ENCODE measurements at regions not wholly inside any gene's neighbourhood (a gene's known extent, or its start where the extent isn't known, plus 50 kb on each side); places are given as distances from the start of the nearest gene placed in this dataset.

DNA sequence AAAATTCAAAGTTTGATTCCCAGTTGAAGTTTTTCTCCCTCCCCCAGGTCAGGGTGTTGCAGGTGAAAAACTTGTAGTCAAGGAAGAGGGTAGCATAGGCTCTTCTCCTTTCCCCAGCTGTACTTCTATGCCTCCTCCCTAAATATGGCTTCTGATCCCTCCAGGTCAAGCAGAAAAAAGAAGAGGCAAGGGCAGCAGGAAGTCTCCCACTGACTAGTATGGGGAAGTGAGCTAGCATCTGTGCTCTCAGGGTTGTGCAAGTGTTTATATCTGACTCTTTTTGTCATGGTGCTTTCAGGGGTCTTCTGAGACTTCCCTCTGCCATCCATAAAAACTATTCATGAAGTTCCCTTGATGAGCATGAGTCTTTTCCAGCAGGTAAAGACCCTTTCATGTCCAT lies 76.0 kb downstream of the ATPSCKMT start:
- DNase-seq (ENCODE audit: low spot score): peak; percentile 25

GRCh38 chr5:10172247-10172646 lies 77.4 kb downstream of the ATPSCKMT start:
- peak; percentile 13 for DNase-seq (ENCODE audit: low spot score)

DNA sequence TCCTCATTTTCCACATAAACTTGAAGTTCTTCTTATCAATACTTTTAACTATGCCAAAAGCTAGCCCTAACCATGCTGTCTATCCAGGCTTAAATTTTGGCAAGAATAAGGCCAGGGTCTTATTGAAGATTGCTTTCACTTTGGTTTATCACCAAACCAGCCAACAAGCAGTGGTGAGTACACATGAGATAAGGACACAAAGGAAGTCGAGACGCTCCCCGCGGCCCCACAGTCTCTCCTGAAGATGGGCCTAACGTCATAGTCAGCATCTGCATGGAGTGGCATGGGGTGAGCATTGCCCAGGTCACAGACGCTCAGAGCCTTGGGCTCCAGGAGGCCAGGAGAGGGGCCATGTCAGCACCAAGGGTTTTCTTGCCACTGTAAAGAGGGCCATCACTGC lies 80.3 kb downstream of the ATPSCKMT start:
- no peak for DNase-seq (ENCODE audit: low spot score)

DNA sequence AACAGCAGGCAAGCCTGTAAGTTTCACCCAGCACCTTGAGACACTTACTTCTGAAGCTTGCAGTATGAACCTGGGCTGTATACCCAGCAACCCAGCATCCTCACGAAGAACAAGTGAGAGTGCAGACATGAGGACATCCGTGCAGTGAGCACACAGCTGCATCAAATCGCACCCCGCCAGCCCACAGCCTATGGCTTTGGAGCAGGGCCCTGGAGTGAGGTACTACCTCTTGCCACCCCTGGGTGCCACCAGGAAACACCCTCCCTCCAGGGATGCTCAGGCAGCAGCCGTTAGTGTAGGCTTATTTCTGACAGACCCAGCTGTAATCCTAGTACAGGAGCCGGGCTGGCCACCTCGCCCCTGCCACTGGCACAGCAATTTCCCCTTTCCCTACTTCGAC lies 81.4 kb downstream of the ATPSCKMT start:
- DNase-seq (ENCODE audit: low spot score): no peak

- no peak for DNase-seq (ENCODE audit: low spot score)
These were observed 81.9 kb downstream of the ATPSCKMT start for GRCh38 chr5:10167806-10168205.

GRCh38 chr5:10166392-10166791 lies 83.3 kb downstream of the ATPSCKMT start:
- DNase-seq (ENCODE audit: low spot score): no peak

GRCh38 chr5:10162468-10162867 lies 87.2 kb downstream of the ATPSCKMT start:
- DNase-seq (ENCODE audit: low spot score): no peak

DNA sequence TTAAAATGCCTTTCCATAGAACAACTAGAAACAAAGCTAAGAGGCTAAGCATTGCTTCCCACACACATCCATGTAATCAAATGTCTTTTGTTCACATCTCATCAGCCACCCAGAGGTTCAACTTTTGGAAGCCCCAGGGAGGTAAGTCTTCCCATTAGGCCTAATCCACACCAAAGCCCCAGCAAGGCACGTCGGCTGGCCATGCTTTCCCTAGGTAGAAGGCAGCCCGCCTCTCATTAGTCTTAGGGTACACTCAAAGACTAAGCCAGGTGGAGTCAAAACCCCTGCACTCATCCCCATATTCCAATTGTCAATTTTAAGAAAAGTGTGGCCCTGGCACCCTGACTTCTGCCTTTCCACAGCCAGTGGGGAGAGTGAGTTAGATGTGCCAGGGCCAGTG lies 87.9 kb downstream of the ATPSCKMT start:
- no peak for DNase-seq (ENCODE audit: low spot score)

GRCh38 chr5:10160241-10160640 lies 89.4 kb downstream of the ATPSCKMT start:
- DNase-seq (ENCODE audit: low spot score): no peak

DNA sequence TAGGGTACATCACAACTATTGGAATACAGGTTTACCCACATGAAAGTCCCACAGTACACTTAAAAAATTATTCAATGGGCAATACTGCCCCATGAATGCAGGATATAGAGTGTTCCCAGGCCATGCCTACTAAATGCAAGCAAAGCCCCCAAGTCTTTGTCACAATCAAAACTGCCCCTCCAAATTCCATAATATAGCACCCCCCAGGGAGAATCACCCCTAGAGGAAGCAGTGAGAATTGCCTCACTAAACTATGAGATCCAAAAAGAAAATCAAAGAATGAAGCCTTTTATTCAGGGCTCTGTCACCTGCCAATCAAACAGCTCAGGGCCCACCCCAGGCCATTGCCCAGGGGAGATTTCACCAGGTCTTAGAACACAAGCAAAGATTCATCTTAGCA lies 90.8 kb downstream of the ATPSCKMT start:
- no peak for DNase-seq (ENCODE audit: low spot score)

GRCh38 chr5:10157085-10157669 lies 92.5 kb downstream of the ATPSCKMT start:
- DNase-seq (ENCODE audit: low spot score): no peak

DNA sequence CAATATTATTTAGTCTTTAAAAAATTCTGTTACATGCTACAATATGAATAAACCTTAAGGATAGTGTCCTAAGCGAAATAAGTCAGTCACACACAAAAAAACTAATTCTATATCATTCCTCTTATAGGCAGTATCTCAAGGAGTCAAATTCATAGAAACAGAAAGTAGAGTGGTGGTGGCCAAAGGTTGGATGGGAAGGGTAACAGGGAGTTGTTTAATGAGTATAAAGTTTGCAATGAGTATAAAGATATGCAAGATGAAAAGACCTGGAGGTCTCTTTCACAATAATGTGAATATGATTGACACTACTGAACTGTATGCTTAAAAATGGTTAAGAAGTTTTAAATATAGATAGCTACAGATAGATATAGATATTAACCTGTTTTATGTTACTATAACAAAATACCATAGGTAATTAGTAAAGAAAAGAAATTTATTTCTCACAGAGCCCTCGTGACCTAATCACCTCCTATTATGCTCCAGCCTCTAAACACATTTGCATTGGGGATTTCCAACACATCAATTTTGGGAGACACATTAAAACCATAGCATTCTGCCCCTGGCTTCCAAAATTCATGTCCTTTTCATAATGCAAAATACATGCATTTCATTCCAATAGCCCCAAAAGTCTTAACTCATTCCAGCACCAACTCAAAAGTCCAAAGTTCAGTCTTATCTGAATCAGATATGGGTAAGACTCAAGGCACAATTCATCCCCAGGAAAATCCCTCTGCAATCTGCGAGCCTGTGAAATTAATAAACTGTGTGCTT lies 93.6 kb downstream of the ATPSCKMT start:
- DNase-seq (ENCODE audit: low spot score): no peak

DNA sequence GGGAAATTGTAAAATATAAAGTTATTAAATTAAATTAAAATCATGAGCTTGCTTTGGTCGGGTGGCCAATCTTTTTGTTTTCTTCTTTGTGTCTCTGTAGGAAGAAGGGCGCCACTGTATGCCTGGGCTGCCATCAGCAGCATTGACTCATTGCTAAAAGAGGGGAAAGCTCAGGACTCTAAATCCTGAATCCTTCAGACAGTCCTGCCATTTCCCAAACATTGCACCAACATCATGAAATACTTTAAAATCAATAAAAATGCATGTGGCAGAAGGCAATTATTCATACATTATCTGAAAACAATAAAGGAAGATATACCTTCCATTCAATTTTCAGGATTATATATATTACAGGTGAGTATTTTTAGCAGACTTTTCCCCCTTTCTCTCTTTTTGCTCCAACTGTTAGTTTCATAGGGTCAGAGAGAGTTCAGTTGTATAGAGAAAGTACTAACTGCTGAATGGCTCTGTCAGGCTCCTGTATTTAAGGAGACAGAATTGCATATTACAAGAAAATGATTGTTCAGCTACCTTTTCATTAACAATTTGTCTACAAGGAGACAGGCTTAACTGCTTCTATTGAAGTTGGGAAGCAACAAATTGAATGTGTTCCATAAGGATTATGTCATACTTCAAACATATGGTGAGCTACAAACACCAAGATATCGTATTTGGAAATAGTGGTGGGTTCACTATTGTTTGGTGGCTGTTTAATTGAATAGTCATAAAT lies 95.7 kb downstream of the ATPSCKMT start:
- no peak for DNase-seq (ENCODE audit: low spot score)

GRCh38 chr5:10153394-10153793 lies 96.3 kb downstream of the ATPSCKMT start:
- no peak for DNase-seq (ENCODE audit: low spot score)

DNA sequence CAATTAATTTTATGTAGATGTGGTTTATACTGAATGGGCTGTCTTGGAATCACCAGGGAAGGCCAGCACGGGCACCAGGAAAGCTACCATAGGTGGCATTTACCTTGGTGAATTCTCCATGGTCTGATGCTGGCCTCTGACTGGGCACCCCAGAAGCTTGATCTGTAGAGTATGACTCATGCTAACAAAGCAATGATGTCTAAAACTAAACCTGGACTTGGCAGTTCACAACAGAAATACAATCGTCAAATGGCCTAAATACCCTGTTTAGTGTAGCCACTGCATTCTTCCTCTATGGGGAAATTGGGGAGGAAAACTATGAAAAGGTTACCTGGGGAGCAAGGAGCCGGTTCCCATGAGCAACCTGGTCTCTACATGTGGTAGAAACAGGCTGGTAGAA lies 98.0 kb downstream of the ATPSCKMT start:
- no peak for DNase-seq (ENCODE audit: low spot score)

DNA sequence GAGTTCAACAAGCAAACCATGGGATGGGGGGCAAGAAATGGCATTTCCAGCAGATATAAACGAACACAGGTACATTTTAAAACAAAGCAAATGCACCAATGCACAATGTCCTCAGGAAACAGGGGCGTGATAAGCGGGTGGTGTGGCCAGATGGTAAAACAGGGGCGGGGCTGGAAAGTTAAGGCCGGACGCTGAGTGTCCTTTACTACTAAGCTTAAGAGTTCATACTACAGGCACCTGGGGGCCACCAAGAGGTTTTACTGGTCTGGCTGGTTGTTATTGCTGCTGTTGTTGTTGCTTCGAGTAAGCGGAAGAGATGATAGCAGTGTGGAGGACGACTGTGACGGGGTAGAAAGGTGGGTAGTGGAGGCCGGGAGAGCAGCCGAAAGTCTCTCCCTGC lies 99.8 kb downstream of the ATPSCKMT start:
- DNase-seq (ENCODE audit: low spot score): no peak

GRCh38 chr5:10145923-10146401 lies 103.7 kb downstream of the ATPSCKMT start:
- peak; percentile 58 for DNase-seq (ENCODE audit: low spot score)

DNA sequence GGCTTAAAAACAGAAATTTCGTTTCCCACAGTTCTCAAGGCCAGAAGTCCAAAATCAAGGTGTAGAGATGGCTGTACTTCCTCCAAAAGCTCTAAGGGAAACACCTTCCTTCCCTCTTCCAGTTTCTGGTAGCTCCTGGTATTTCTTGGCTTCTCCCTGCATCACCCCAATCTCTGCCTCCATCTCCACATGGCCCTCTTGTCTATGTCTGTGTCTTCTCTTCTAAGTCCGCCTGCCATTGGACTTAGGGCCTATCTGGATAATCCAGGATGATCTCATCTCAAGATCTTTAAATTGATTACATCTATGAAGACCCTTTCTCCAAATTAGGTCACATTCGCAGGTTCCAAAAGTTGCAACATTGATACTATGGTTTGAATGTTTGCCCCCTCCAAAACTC lies 105.6 kb downstream of the ATPSCKMT start:
- DNase-seq (ENCODE audit: low spot score): no peak

GRCh38 chr5:10140195-10140973 lies 109.3 kb downstream of the ATPSCKMT start:
- no peak for DNase-seq (ENCODE audit: low spot score)

GRCh38 chr5:10138395-10139057 lies 111.2 kb downstream of the ATPSCKMT start:
- peak; percentile 62 for DNase-seq (ENCODE audit: low spot score)

DNA sequence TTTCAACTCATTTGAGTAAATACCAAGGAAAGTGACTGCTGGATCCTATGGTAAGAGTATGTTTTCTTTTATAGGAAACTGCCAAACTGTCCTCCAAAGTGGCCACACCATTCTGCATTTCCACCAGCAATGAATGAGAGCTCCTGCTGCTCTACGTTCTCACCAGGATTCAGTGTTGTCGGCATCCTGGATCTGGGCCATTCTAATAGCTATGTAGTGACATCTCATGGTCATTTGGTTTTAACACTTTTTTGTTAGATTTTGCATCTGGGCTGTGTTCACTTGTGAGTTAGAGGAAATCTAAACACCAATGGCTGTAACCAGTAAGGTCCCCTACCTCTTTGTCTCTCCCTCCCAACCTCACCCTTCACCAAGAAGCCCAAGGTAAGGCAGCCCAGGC lies 115.9 kb downstream of the ATPSCKMT start:
- DNase-seq (ENCODE audit: low spot score): peak; percentile 17

DNA sequence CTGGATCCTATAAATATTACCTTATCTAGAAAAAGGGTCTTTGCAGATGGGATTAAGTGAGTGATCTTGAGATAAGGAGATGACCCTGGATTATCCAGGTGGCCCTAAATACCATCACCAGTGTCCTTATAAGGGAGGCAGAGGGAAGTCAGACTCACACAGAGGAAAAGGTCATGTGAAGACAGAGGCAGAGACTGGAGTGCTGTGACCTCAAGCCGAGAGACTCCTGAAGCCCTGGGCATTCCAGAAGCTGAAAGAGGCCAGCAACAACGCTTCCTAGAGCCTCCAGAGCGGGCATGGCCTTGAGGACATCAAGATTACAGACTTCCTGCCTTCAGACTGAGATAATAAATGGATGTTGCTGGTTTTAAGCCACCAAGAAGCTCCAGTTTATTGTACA lies 118.8 kb downstream of the ATPSCKMT start:
- no peak for DNase-seq (ENCODE audit: low spot score)
